ENCODE measurements at regions not wholly inside any gene's neighbourhood (a gene's known extent, or its start where the extent isn't known, plus 50 kb on each side); places are given as distances from the start of the nearest gene placed in this dataset.

GRCh38 chr21:17947531-17947930 lies 128.4 kb upstream of the C21orf91 start:
- H3K27ac Mint-ChIP-seq: no peak overlapping the region
- no peak overlapping the region for H3K4me3 Mint-ChIP-seq
- peaks cover 22% of the 10 kb centered on the region for H3K9me3 Mint-ChIP-seq
- no peaks in the 10 kb centered on the region for H3K36me3 Mint-ChIP-seq
- peaks cover 9% of the 10 kb centered on the region for H3K4me1 Mint-ChIP-seq
- DNase-seq (ENCODE audit: low spot score in 2 of 2, unreplicated experiment in 2 of 2): no peak
- TF ChIP-seq, protein P1, sequence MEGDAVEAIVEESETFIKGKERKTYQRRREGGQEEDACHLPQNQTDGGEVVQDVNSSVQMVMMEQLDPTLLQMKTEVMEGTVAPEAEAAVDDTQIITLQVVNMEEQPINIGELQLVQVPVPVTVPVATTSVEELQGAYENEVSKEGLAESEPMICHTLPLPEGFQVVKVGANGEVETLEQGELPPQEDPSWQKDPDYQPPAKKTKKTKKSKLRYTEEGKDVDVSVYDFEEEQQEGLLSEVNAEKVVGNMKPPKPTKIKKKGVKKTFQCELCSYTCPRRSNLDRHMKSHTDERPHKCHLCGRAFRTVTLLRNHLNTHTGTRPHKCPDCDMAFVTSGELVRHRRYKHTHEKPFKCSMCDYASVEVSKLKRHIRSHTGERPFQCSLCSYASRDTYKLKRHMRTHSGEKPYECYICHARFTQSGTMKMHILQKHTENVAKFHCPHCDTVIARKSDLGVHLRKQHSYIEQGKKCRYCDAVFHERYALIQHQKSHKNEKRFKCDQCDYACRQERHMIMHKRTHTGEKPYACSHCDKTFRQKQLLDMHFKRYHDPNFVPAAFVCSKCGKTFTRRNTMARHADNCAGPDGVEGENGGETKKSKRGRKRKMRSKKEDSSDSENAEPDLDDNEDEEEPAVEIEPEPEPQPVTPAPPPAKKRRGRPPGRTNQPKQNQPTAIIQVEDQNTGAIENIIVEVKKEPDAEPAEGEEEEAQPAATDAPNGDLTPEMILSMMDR (IDR thresholded peaks at IDR 0.05; ENCODE audit: unreplicated experiment): no peak
- H3K27me3 Mint-ChIP-seq (ENCODE audit: low read depth): no peaks in the 10 kb centered on the region

DNA sequence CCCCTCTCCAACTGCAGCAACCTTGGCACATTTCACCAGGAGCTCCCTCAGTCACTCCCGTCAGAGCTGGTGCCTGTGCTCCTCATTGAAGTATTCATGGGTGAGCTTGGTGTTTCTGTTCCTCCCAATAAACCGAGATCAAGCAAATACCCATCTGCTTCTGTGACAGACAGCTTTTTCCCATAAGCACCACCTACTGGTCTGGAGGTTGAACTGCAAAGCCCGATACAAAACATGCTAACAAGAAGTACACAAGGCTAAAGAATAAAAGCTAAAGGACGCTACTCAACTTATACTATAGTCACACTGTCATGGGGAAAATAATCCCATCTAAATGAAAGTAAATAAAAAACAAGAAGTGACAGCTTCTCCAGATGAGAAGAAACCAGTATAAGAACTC lies 111.9 kb upstream of the C21orf91 start:
- Mint-ChIP-seq H3K36me3 (no peaks in the 10 kb centered on the region), H3K27me3 (ENCODE audit: low read depth) (peaks cover 6% of the 10 kb centered on the region)

DNA sequence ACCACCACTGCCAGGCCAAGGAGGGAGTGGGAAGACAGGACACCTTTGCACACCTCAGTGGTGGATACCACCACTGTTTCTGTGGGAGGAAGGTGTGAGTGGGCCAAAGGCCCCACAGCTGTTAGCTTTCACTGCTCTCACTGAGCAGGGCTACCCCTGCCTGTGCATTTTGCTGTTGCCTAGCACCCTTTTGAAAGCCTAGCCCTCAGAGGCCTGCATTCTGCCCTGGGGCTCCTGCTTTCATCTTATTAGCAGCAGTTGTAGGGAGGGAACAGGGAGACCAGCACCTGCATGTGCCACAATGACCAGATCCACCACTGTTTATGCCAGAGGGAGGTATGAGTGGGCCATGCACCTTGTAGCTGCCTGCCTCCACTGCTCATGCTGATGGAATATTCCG lies 110.9 kb upstream of the C21orf91 start:
- H3K27ac Mint-ChIP-seq: no peak overlapping the region

More for the DNA sequence above, 111.9 kb upstream of the C21orf91 start:
- Mint-ChIP-seq H3K9me3 (peaks cover 5% of the 10 kb centered on the region), H3K4me3 (no peak overlapping the region), H3K27ac (no peak overlapping the region), H3K4me1 (peaks cover 2% of the 10 kb centered on the region)
- no peak for DNase-seq (ENCODE audit: low spot score in 2 of 2, unreplicated experiment in 2 of 2)
- TF ChIP-seq, protein P1 (IDR thresholded peaks at IDR 0.05; ENCODE audit: unreplicated experiment): peak; percentile 48

DNA sequence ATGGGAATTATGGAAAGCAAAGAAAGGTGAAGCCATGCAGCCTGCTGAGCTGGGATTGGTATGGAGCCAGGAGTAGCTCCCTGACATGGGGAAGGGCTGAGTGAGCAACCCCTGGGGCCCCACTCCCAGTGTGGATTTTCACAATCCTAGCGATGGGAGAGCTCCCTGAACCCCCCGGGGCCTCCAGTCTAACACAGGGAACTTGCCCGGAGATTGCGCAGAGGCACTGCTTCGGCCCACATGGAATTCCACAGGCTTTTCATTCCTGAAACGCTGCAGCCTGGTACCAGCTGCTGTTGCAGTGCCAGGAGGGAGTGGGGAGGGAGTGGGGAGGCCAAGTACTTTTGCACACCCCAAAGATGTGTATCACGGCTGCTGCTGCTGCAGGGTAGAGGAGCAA lies 110.4 kb upstream of the C21orf91 start:
- Mint-ChIP-seq H3K4me3 (no peak overlapping the region), H3K4me1 (peaks cover 2% of the 10 kb centered on the region), H3K36me3 (no peaks in the 10 kb centered on the region), H3K9me3 (peaks cover 5% of the 10 kb centered on the region), H3K27me3 (ENCODE audit: low read depth) (no peaks in the 10 kb centered on the region), H3K27ac (no peak overlapping the region)
- DNase-seq (ENCODE audit: low spot score in 2 of 2, unreplicated experiment in 2 of 2): no peak
- TF ChIP-seq, protein P1 (IDR thresholded peaks at IDR 0.05; ENCODE audit: unreplicated experiment): no peak

More for the DNA sequence above, 110.9 kb upstream of the C21orf91 start:
- Mint-ChIP-seq H3K27me3 (ENCODE audit: low read depth) (no peaks in the 10 kb centered on the region), H3K36me3 (no peaks in the 10 kb centered on the region), H3K9me3 (peaks cover 5% of the 10 kb centered on the region), H3K4me3 (no peak overlapping the region), H3K4me1 (peaks cover 2% of the 10 kb centered on the region)
- DNase-seq (ENCODE audit: low spot score in 2 of 2, unreplicated experiment in 2 of 2): no peak
- TF ChIP-seq, protein P1 (IDR thresholded peaks at IDR 0.05; ENCODE audit: unreplicated experiment): no peak

GRCh38 chr21:17925899-17926298 lies 106.7 kb upstream of the C21orf91 start:
- Mint-ChIP-seq H3K4me3 (no peak overlapping the region), H3K27ac (no peak overlapping the region), H3K27me3 (ENCODE audit: low read depth) (peaks cover 8% of the 10 kb centered on the region), H3K4me1 (peaks cover 11% of the 10 kb centered on the region), H3K9me3 (peaks cover 5% of the 10 kb centered on the region), H3K36me3 (no peaks in the 10 kb centered on the region)
- no peak for DNase-seq (ENCODE audit: low spot score in 2 of 2, unreplicated experiment in 2 of 2)
- TF ChIP-seq, protein P1 (IDR thresholded peaks at IDR 0.05; ENCODE audit: unreplicated experiment): no peak

Data from mesothelial cell of epicardium (in vitro differentiated cells).